Thymus (tissue), 11 donors: ENCODE measurements at regions not wholly inside any gene's neighbourhood (a gene's known extent, or its start where the extent isn't known, plus 50 kb on each side); places are given as distances from the start of the nearest gene placed in this dataset.

ENCODE experiments used
- DNase-seq, 9 donors: peaks; one replicate each; pipeline ENCODE4 v3.0.0-alpha.2; 2013; ENCODE audit warnings: low spot score in 9 of 9, low read depth in 6 of 9, missing footprints in 1 of 9
- H3K27ac ChIP-seq, 2 donors: one replicate each; pipeline ENCODE4 v1.5.1; 2013; ENCODE audit warnings: control low read depth in 1 of 2, low read depth in 1 of 2, low read length in 1 of 2, mild to moderate bottlenecking in 1 of 2, moderate library complexity in 1 of 2
- H3K27me3 ChIP-seq, 2 donors: one replicate each; pipeline ENCODE4 v1.5.1; 2013; ENCODE audit warnings: low read length in 1 of 2; ENCODE audit not compliant: control insufficient read depth in 2 of 2, insufficient read depth in 1 of 2
- H3K36me3 ChIP-seq, 2 donors: one replicate each; pipeline ENCODE4 v1.5.1; 2013; ENCODE audit warnings: low read length in 1 of 2, mild to moderate bottlenecking in 1 of 2, moderate library complexity in 1 of 2; ENCODE audit not compliant: control insufficient read depth in 2 of 2, insufficient read depth in 2 of 2
- H3K4me1 ChIP-seq, 2 donors: one replicate each; pipeline ENCODE4 v1.5.1; 2013; ENCODE audit warnings: low read length in 2 of 2; ENCODE audit not compliant: control insufficient read depth in 2 of 2, insufficient read depth in 2 of 2
- H3K4me3 ChIP-seq, 2 donors: one replicate each; pipeline ENCODE4 v1.5.1; 2013; ENCODE audit warnings: low read length in 2 of 2, control low read depth in 1 of 2, mild to moderate bottlenecking in 1 of 2
- H3K9me3 ChIP-seq, 2 donors: one replicate each; pipeline ENCODE4 v1.5.1; 2013; ENCODE audit warnings: low read length in 1 of 2, mild to moderate bottlenecking in 1 of 2; ENCODE audit not compliant: control insufficient read depth in 2 of 2, insufficient read depth in 1 of 2
- WGBS: extraction: QIAGEN DNeasy Blood & Tissue Kit; methylation state at CpG from one replicate; pipeline ENCODE4 v1.1.7; 2013; 5-methylcytosine and 5-hydroxymethylcytosine counted together
- donor health status: healthy.

- DNase-seq: no peak
- WGBS: 1% methylated on average over 1 of the region's 1 CpG
Observed at GRCh38 chr9:104264431-104264830, 170.3 kb downstream of the SMC2 start.

GRCh38 chr9:104269374-104269773 is 175.3 kb downstream of the SMC2 start:
- no peak for DNase-seq
- no peak overlapping the region for H3K27ac ChIP-seq
- H3K36me3 ChIP-seq: no peaks in the 10 kb centered on the region
- no peaks in the 10 kb centered on the region for H3K4me1 ChIP-seq
- H3K27me3 ChIP-seq: no peaks in the 10 kb centered on the region
- H3K4me3 ChIP-seq: no peak overlapping the region
- no peaks in the 10 kb centered on the region for H3K9me3 ChIP-seq

More at GRCh38 chr9:104264431-104264830, 170.3 kb downstream of the SMC2 start:
- no peaks in the 10 kb centered on the region for H3K27me3 ChIP-seq
- H3K4me3 ChIP-seq: no peak overlapping the region
- no peaks in the 10 kb centered on the region for H3K4me1 ChIP-seq
- no peaks in the 10 kb centered on the region for H3K36me3 ChIP-seq
- no peaks in the 10 kb centered on the region for H3K9me3 ChIP-seq
- H3K27ac ChIP-seq: no peak overlapping the region

GRCh38 chr9:104269996-104270963 is 176.2 kb downstream of the SMC2 start:
- Histone ChIP-seq H3K4me3 (no peak overlapping the region), H3K36me3 (no peaks in the 10 kb centered on the region), H3K27ac (no peak overlapping the region), H3K4me1 (no peaks in the 10 kb centered on the region), H3K9me3 (no peaks in the 10 kb centered on the region), H3K27me3 (no peaks in the 10 kb centered on the region)
- WGBS: 91% methylated on average over 4 of the region's 4 CpGs
- DNase-seq: no peak

- WGBS: 92% methylated on average over 3 of the region's 3 CpGs
- DNase-seq: no peak
- Histone ChIP-seq H3K4me3 (no peak overlapping the region), H3K27me3 (no peaks in the 10 kb centered on the region), H3K36me3 (no peaks in the 10 kb centered on the region), H3K27ac (no peak overlapping the region), H3K4me1 (no peaks in the 10 kb centered on the region), H3K9me3 (no peaks in the 10 kb centered on the region)
Observed at GRCh38 chr9:104276709-104277245, 182.7 kb downstream of the SMC2 start.

- Histone ChIP-seq H3K27me3 (no peaks in the 10 kb centered on the region), H3K9me3 (no peaks in the 10 kb centered on the region), H3K36me3 (no peaks in the 10 kb centered on the region), H3K4me3 (no peak overlapping the region), H3K4me1 (no peaks in the 10 kb centered on the region), H3K27ac (no peak overlapping the region)
- no peak for DNase-seq
- WGBS: 90% methylated on average over 2 of the region's 2 CpGs
Observed at GRCh38 chr9:104278929-104279496, 184.9 kb downstream of the SMC2 start.

GRCh38 chr9:104279535-104280177 is 185.5 kb downstream of the SMC2 start:
- Histone ChIP-seq H3K9me3 (no peaks in the 10 kb centered on the region), H3K4me3 (no peak overlapping the region), H3K4me1 (no peaks in the 10 kb centered on the region), H3K27ac (no peak overlapping the region), H3K27me3 (no peaks in the 10 kb centered on the region), H3K36me3 (no peaks in the 10 kb centered on the region)
- 84% methylated on average over 2 of the region's 2 CpGs for WGBS
- no peak for DNase-seq

- Histone ChIP-seq H3K4me3 (no peak overlapping the region), H3K36me3 (no peaks in the 10 kb centered on the region), H3K27ac (no peak overlapping the region), H3K9me3 (no peaks in the 10 kb centered on the region), H3K27me3 (no peaks in the 10 kb centered on the region), H3K4me1 (no peaks in the 10 kb centered on the region)
- no peak for DNase-seq
- WGBS: 96% methylated on average over 3 of the region's 3 CpGs
Observed at GRCh38 chr9:104280178-104280560, 186.1 kb downstream of the SMC2 start.

GRCh38 chr9:104280711-104281110 is 186.6 kb downstream of the SMC2 start:
- no peaks in the 10 kb centered on the region for H3K4me1 ChIP-seq
- WGBS: 90% methylated on average over 1 of the region's 1 CpG
- H3K4me3 ChIP-seq: no peak overlapping the region
- no peaks in the 10 kb centered on the region for H3K36me3 ChIP-seq
- no peak for DNase-seq
- H3K27ac ChIP-seq: no peak overlapping the region
- no peaks in the 10 kb centered on the region for H3K9me3 ChIP-seq
- no peaks in the 10 kb centered on the region for H3K27me3 ChIP-seq

GRCh38 chr9:104286187-104286586 is 192.1 kb downstream of the SMC2 start:
- Histone ChIP-seq H3K9me3 (no peaks in the 10 kb centered on the region), H3K36me3 (no peaks in the 10 kb centered on the region), H3K4me3 (no peak overlapping the region), H3K4me1 (no peaks in the 10 kb centered on the region), H3K27ac (no peak overlapping the region), H3K27me3 (no peaks in the 10 kb centered on the region)
- DNase-seq: no peak
- WGBS: 93% methylated on average over 1 of the region's 1 CpG
